K562 (cell line): ENCODE measurements at regions not wholly inside any gene's neighbourhood (a gene's known extent, or its start where the extent isn't known, plus 50 kb on each side); places are given as distances from the start of the nearest gene placed in this dataset.

ENCODE experiments used
- ATAC-seq: fragments of 200-7000 bp; cut with Tn5 transposase; 3 replicates; pipeline ENCODE4 v1.9.1; 2020; ENCODE audit warnings: moderate library complexity
- BruUV-seq: library from RNA; stranded (reverse); fragments of 400-500 nt; replicated peaks from 2 replicates; lab custom pipeline; 2021; lab: Mats Ljungman, UMichigan
- CTCF ChIA-PET: fragments of 300-600 bp; formaldehyde crosslinking; extraction: SDS; loops from one replicate; lab custom pipeline; 2021; ENCODE audit warnings: low intra/inter-chr PET ratio; lab: Yijun Ruan, JAX
- POLR2A ChIA-PET: fragments of 300-600, 350-650 bp; sonication (Branson Sonifier 250); formaldehyde crosslinking; extraction: SDS; loops from one replicate; lab custom pipeline; 2021; ENCODE audit warnings: antibody characterized with exemption, inconsistent platforms; lab: Yijun Ruan, JAX
- DNase-seq, 4 experiments: peaks; one replicate each; pipeline versions ENCODE4 v3.0.0 to v3.0.0-alpha.2; 2011 to 2018; ENCODE audit warnings: low spot score in 3 of 4, mixed read lengths in 3 of 4; ENCODE audit errors: extremely low read depth in 1 of 4
- FAIRE-seq: peaks from 2 replicates; lab custom pipeline; 2011; peaks lifted over from hg19 to GRCh38; lab: Jason Lieb, UNC
- H2AFZ ChIP-seq: 2 replicates; pipeline ENCODE4 v1.6.0; 2011; ENCODE audit warnings: low read depth, low read length, control low read depth, inconsistent platforms
- H3K27ac ChIP-seq: fragments of 200-600 bp; 3 replicates; pipeline ENCODE4 v1.8.0; 2011; ENCODE audit warnings: low read depth, mild to moderate bottlenecking, control low read depth, inconsistent platforms, low read length, moderate library complexity, mixed read lengths; ENCODE audit errors: extremely low read depth
- H3K27me3 ChIP-seq, 2 experiments: fragments of 300-600 bp in 1 of 2; 2 replicates in 1 of 2; 3 replicates in 1 of 2; pipeline versions ENCODE4 v1.6.0 to v1.8.0; 2011; ENCODE audit warnings: inconsistent platforms in 2 of 2, low read length in 2 of 2, mild to moderate bottlenecking in 1 of 2, mixed read lengths in 1 of 2, moderate library complexity in 1 of 2; ENCODE audit not compliant: control insufficient read depth in 2 of 2, insufficient read depth in 2 of 2
- H3K36me3 ChIP-seq: fragments of 300-600 bp; 3 replicates; pipeline ENCODE4 v1.8.0; 2011; ENCODE audit warnings: mild to moderate bottlenecking, low read length, inconsistent platforms; ENCODE audit not compliant: control insufficient read depth, insufficient read depth
- H3K4me1 ChIP-seq, 2 experiments: fragments of 200-600 bp in 1 of 2; replicated peaks in 1 of 2; 2 replicates in 1 of 2; 3 replicates in 1 of 2; pipeline versions ENCODE4 v1.5.1 to v1.8.0; 2011; ENCODE audit warnings: inconsistent platforms in 2 of 2, low read length in 2 of 2, mild to moderate bottlenecking in 1 of 2, mixed read lengths in 1 of 2, moderate library complexity in 1 of 2; ENCODE audit not compliant: control insufficient read depth in 2 of 2, insufficient read depth in 2 of 2
- H3K4me2 ChIP-seq: 2 replicates; pipeline ENCODE4 v1.6.1; 2011; ENCODE audit warnings: low read length, control low read depth, inconsistent platforms, mixed read lengths; ENCODE audit not compliant: insufficient read depth
- H3K4me3 ChIP-seq: fragments of 200-600 bp; sonication (generic), shearing (Covaris generic); 2 replicates; pipeline ENCODE4 v1.5.1; 2016; ENCODE audit warnings: control low read depth, inconsistent platforms
- H3K79me2 ChIP-seq: fragments of 200-600 bp; 3 replicates; pipeline ENCODE4 v1.8.0; 2011; ENCODE audit warnings: low read length, inconsistent platforms; ENCODE audit not compliant: control insufficient read depth, insufficient read depth
- H3K9ac ChIP-seq, 2 experiments: 2 replicates each; pipeline versions ENCODE4 v1.6.0 to v1.6.1; 2011; ENCODE audit warnings: low read depth in 2 of 2, low read length in 2 of 2, control low read depth in 1 of 2, inconsistent platforms in 1 of 2, mild to moderate bottlenecking in 1 of 2, mixed read lengths in 1 of 2; ENCODE audit not compliant: insufficient read depth in 1 of 2
- H3K9me1 ChIP-seq: one replicate; pipeline ENCODE4 v1.6.0; 2011; ENCODE audit warnings: inconsistent platforms, mild to moderate bottlenecking, low read length, moderate library complexity; ENCODE audit not compliant: control insufficient read depth, insufficient read depth
- H3K9me3 ChIP-seq: replicated peaks from 2 replicates; pipeline ENCODE4 v1.5.1; 2011; ENCODE audit warnings: low read depth, low read length, inconsistent platforms; ENCODE audit not compliant: control insufficient read depth, insufficient read depth
- H4K20me1 ChIP-seq: replicated peaks from 2 replicates; pipeline ENCODE4 v1.6.1; 2011; ENCODE audit warnings: low read length, inconsistent platforms, mixed read lengths; ENCODE audit not compliant: control insufficient read depth, insufficient read depth
- KHSRP ChIP-seq: fragments of 450-650 bp; IDR thresholded peaks from 2 replicates; pipeline ENCODE4 v1.6.1; 2017
- PATZ1 ChIP-seq: fragments of 250-450 bp; sonication (Bioruptor Pico); IDR thresholded peaks from 2 replicates; pipeline ENCODE4 v1.5.0; 2020; ENCODE audit warnings: mild to moderate bottlenecking, borderline replicate concordance
- RBFOX2 ChIP-seq: fragments of 200-400 bp; formaldehyde crosslinking; IDR thresholded peaks from 2 replicates; pipeline ENCODE4 v1.6.1; 2017; ENCODE audit warnings: low read depth, mild to moderate bottlenecking, low read length, moderate library complexity
- RERE ChIP-seq: sonication (generic); formaldehyde crosslinking; IDR thresholded peaks from 2 replicates; pipeline ENCODE4 v1.8.0; 2023; ENCODE audit warnings: missing genetic modification reagents, mild to moderate bottlenecking, borderline replicate concordance
- SRSF1 ChIP-seq: fragments of 200-400 bp; formaldehyde crosslinking; IDR thresholded peaks from 2 replicates; pipeline ENCODE4 v1.6.1; 2017; ENCODE audit warnings: mild to moderate bottlenecking, low read depth, low read length, moderate library complexity
- TFAM ChIP-seq: fragments of 250-450 bp; sonication (Bioruptor Pico); conservative IDR thresholded peaks from 2 replicates; pipeline ENCODE4 v1.5.0; 2021; ENCODE audit warnings: mild to moderate bottlenecking, moderate library complexity
- ZNF197 ChIP-seq: fragments of 200-800 bp; sonication (Bioruptor generic); IDR thresholded peaks from 2 replicates; pipeline ENCODE4 v1.6.1; 2016; ENCODE audit warnings: low read depth, missing genetic modification characterization, missing compliant biosample characterization
- ZNF609 ChIP-seq: sonication (generic); formaldehyde crosslinking; IDR thresholded peaks from 2 replicates; pipeline ENCODE4 v1.8.1; 2023; ENCODE audit warnings: missing genetic modification reagents, mild to moderate bottlenecking, borderline replicate concordance
- WGBS: fragments of 100-300 bp; shearing (Covaris generic); methylation state at CpG from one replicate; pipeline ENCODE4 v1.1.6; 2016; ENCODE audit warnings: low coverage, mixed read lengths; ENCODE audit not compliant: insufficient coverage; ENCODE audit errors: missing lambda C conversion rate; 5-methylcytosine and 5-hydroxymethylcytosine counted together
- in situ Hi-C: fragments of 300-500 bp; cut with MboI; formaldehyde crosslinking; loops from 4 replicates; pipeline ENCODE4 v1.15.0; 2018; ENCODE audit warnings: inconsistent platforms, mixed read lengths
- intact Hi-C: fragments of 100-400 bp; cut with micrococcal nuclease; formaldehyde crosslinking; loops from 2 replicates; pipeline ENCODE4 v1.14.2; 2022

GRCh38 chr13:53783471-53783870 lies 754.9 kb downstream of the OLFM4 start (continued):
- TF ChIP-seq TFAM (CRISPR knock-in tag) (no peak), ZNF197 (CRISPR knock-in tag) (no peak), SRSF1 (no peak), RBFOX2 (no peak)

GRCh38 chr13:53788286-53788685 lies 759.7 kb downstream of the OLFM4 start:
- Histone ChIP-seq H3K4me3 (no peak overlapping the region), H3K4me2 (no peak overlapping the region), H3K27ac (no peak overlapping the region), H4K20me1 (no peaks in the 10 kb centered on the region), H3K4me1 (no peaks in the 10 kb centered on the region), H3K9ac (no peak overlapping the region), H3K9me1 (no peaks in the 10 kb centered on the region), H3K79me2 (no peaks in the 10 kb centered on the region), H3K36me3 (no peaks in the 10 kb centered on the region), H3K27me3 (no peaks in the 10 kb centered on the region), H2AFZ (no peak overlapping the region), H3K9me3 (no peaks in the 10 kb centered on the region; the same call in 1 of the 2 replicates)
- 4% methylated on average over 3 of the region's 3 CpGs for WGBS
- DNase-seq (no peak), FAIRE-seq (no peak), ATAC-seq (no peak)
- no TSS peak for BruUV-seq
- intact Hi-C loops: no loop called here
- in situ Hi-C loops: no loop called here
- POLR2A ChIA-PET: no interaction called here
- CTCF ChIA-PET: no interaction called here
- TF ChIP-seq PATZ1 (CRISPR knock-in tag): no peak
- no peak for TF ChIP-seq ZNF609 (CRISPR knock-in tag)
- no peak for TF ChIP-seq KHSRP
- no peak for TF ChIP-seq RERE (CRISPR knock-in tag)
